Right lobe of liver (tissue), 6 donors: ENCODE measurements at regions not wholly inside any gene's neighbourhood (a gene's known extent, or its start where the extent isn't known, plus 50 kb on each side); places are given as distances from the start of the nearest gene placed in this dataset.

ENCODE experiments used
- ATAC-seq, 4 donors: fragments of 200-7000 bp; cut with Tn5 transposase; one replicate each; pipeline ENCODE4 v1.9.1; 2020; ENCODE audit warnings: mild to moderate bottlenecking in 4 of 4, moderate library complexity in 4 of 4
- DNase-seq, 3 donors: peaks; one replicate each; pipeline ENCODE4 v3.0.0-alpha.2; 2020
- H3K27ac ChIP-seq, 3 donors: fragments of 200-600 bp; one replicate each; pipeline ENCODE4 v1.8.0; 2022
- H3K27me3 ChIP-seq, 2 donors: fragments of 200-600 bp; one replicate each; pipeline ENCODE4 v1.8.0; 2022
- H3K36me3 ChIP-seq, 4 donors: fragments of 200-600 bp; sonication (generic) in 1 of 4; one replicate each; pipeline versions ENCODE4 v1.5.1 to v1.8.0; 2017 to 2022; ENCODE audit warnings: control low read depth in 1 of 4
- H3K4me1 ChIP-seq, 4 donors: fragments of 200-600 bp; sonication (generic) in 1 of 4; one replicate each; pipeline versions ENCODE4 v1.5.1 to v1.8.0; 2017 to 2022; ENCODE audit warnings: control low read depth in 1 of 4
- H3K4me3 ChIP-seq, 3 donors: fragments of 200-600 bp; one replicate each; pipeline ENCODE4 v1.8.0; 2022
- H3K9me3 ChIP-seq, 4 donors: fragments of 200-600 bp; sonication (generic) in 1 of 4; one replicate each; pipeline versions ENCODE4 v1.5.1 to v1.8.0; 2017 to 2022; ENCODE audit warnings: control low read depth in 1 of 4
- POLR2A ChIP-seq: fragments of 450-650 bp; IDR thresholded peaks from one replicate; pipeline ENCODE4 v1.6.1; 2017; ENCODE audit warnings: antibody characterized with exemption, mild to moderate bottlenecking
- WGBS: methylation state at CpG from one replicate; pipeline ENCODE4 v1.1.6; 2018; ENCODE audit warnings: low coverage, low lambda C conversion rate; ENCODE audit not compliant: insufficient coverage; ENCODE audit errors: missing lambda C conversion rate; 5-methylcytosine and 5-hydroxymethylcytosine counted together
- intact Hi-C, 2 donors: fragments of 100-400 bp; cut with DNase I; formaldehyde crosslinking; loops; one replicate each; pipeline versions ENCODE4 v1.11.2 to v1.14.1; 2022
- TF ChIP-seq, protein P1 (sequence below), 4 donors: fragments of 200-600 bp in 3 of 4; fragments of 450-650 bp in 1 of 4; IDR thresholded peaks; one replicate each; pipeline versions ENCODE4 v1.5.1 to v1.8.0; 2016 to 2022; ENCODE audit warnings: antibody characterized with exemption in 4 of 4, mild to moderate bottlenecking in 2 of 4
- donor health status: DM: no; HTN: yes; CAD: no.
- donor health status: DM: no; HTN: no; CAD: no.
- donor health status: DM: no; HTN: no; CAD: no.
- donor health status: DM: no; HTN: yes; CAD: no.
- donor health status: DM: no; HTN: yes; CAD: no.

DNA sequence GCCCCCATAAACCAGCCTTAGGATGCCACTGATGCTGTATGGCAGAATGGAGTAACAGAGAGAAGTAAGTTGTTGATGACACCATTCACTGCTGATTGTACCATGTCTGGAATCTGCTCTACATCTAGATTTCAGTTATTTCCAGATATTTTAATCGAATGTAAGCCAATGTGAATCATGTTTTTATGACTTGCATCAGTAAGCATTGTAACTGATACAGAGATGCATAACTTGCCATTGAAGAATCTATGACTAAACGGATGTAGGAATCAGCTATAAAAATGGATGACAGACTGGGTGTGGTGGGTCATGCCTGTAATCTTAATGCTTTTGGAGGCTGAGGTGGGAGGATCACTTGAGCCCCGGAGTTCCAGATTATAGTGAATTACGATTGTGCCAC is 161.0 kb upstream of the GATB start:
- WGBS, result 50% methylated on average over 4 of the region's 4 CpGs
- H3K4me3 ChIP-seq, result no peak overlapping the region
- TF ChIP-seq POLR2A, result no peak
- TF ChIP-seq, protein P1, sequence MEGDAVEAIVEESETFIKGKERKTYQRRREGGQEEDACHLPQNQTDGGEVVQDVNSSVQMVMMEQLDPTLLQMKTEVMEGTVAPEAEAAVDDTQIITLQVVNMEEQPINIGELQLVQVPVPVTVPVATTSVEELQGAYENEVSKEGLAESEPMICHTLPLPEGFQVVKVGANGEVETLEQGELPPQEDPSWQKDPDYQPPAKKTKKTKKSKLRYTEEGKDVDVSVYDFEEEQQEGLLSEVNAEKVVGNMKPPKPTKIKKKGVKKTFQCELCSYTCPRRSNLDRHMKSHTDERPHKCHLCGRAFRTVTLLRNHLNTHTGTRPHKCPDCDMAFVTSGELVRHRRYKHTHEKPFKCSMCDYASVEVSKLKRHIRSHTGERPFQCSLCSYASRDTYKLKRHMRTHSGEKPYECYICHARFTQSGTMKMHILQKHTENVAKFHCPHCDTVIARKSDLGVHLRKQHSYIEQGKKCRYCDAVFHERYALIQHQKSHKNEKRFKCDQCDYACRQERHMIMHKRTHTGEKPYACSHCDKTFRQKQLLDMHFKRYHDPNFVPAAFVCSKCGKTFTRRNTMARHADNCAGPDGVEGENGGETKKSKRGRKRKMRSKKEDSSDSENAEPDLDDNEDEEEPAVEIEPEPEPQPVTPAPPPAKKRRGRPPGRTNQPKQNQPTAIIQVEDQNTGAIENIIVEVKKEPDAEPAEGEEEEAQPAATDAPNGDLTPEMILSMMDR (IDR thresholded peaks at IDR 0.05), result no peak
- DNase-seq (no peak), ATAC-seq (no peak)
- no peaks in the 10 kb centered on the region for H3K4me1 ChIP-seq
- H3K9me3 ChIP-seq, result no peaks in the 10 kb centered on the region
- no peaks in the 10 kb centered on the region for H3K36me3 ChIP-seq
- no peak overlapping the region for H3K27ac ChIP-seq
- intact Hi-C loops, result no loop called here
- H3K27me3 ChIP-seq, result no peaks in the 10 kb centered on the region

DNA sequence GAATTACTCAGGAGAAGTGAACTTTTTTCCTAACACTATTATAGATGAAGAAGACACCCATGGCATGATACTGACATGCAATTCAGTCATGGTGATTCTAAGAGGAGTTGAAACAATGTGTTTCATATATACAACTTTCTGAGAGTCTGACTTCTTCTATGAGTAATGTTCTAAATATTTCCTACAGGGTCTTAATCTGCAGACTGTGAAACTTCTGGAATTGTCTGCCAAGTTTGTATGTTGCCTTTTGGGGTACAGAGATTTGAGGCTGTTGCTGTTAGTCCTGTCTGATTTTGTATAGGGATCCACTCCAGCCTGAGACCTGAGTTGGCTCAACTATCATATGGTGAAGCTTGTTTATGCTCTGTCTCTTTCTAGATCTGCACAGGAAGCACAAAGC is 160.6 kb upstream of the GATB start:
- Histone ChIP-seq H3K27ac (no peak overlapping the region), H3K9me3 (no peaks in the 10 kb centered on the region), H3K36me3 (no peaks in the 10 kb centered on the region), H3K27me3 (no peaks in the 10 kb centered on the region), H3K4me1 (no peaks in the 10 kb centered on the region), H3K4me3 (no peak overlapping the region)
- ATAC-seq (no peak), DNase-seq (no peak)
- TF ChIP-seq POLR2A, result no peak
- TF ChIP-seq, protein P1 (IDR thresholded peaks at IDR 0.05), result no peak
- intact Hi-C loops, result no loop called here

- ATAC-seq, result peak in 2 of 4 donors; percentile 25 to 52
- intact Hi-C loops, result no loop called here
- H3K9me3 ChIP-seq, result no peaks in the 10 kb centered on the region
- DNase-seq, result no peak
- no peak overlapping the region for H3K4me3 ChIP-seq
- no peaks in the 10 kb centered on the region for H3K36me3 ChIP-seq
- 60% methylated on average over 2 of the region's 2 CpGs for WGBS
- H3K27me3 ChIP-seq, result no peaks in the 10 kb centered on the region
- no peaks in the 10 kb centered on the region for H3K4me1 ChIP-seq
- H3K27ac ChIP-seq, result no peak overlapping the region
- TF ChIP-seq, protein P1 (IDR thresholded peaks at IDR 0.05), result no peak
- TF ChIP-seq POLR2A, result no peak
Measured at GRCh38 chr4:151917145-151917734, 156.4 kb upstream of the GATB start.

- Histone ChIP-seq H3K4me3 (no peak overlapping the region), H3K9me3 (no peaks in the 10 kb centered on the region), H3K27ac (no peak overlapping the region), H3K36me3 (no peaks in the 10 kb centered on the region), H3K27me3 (no peaks in the 10 kb centered on the region), H3K4me1 (no peaks in the 10 kb centered on the region)
- intact Hi-C loops, result no loop called here
- no peak for DNase-seq
- WGBS, result 35% methylated on average over 6 of the region's 6 CpGs
- no peak for TF ChIP-seq POLR2A
- TF ChIP-seq, protein P1 (IDR thresholded peaks at IDR 0.05), result no peak
- ATAC-seq, result no peak
Measured at GRCh38 chr4:151912632-151913031, 151.8 kb upstream of the GATB start.

DNA sequence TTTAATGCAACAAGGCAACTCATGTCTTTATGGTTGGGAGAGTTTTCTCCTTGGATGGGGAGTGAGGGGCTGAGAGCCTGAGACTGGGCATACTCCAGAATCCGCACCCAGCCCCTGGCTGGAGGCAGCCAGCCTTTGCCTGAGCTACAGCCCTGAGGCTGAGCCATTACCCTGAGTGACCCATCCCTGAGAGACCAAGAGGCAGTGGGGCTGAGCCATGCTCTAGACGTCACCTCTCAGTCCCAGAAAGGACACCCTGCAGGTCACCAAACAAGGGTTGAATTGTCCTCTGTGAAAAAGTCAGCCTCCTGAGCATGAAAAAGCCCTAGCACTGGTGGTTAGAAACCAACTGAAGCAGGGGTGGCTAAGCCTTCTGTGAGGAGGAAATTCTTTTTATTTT is 151.2 kb upstream of the GATB start:
- TF ChIP-seq, protein P1 (IDR thresholded peaks at IDR 0.05), result no peak
- TF ChIP-seq POLR2A, result no peak
- no peaks in the 10 kb centered on the region for H3K36me3 ChIP-seq
- intact Hi-C loops, result no loop called here
- H3K4me1 ChIP-seq, result no peaks in the 10 kb centered on the region
- no peaks in the 10 kb centered on the region for H3K27me3 ChIP-seq
- no peak overlapping the region for H3K27ac ChIP-seq
- 20% methylated on average over 1 of the region's 2 CpGs for WGBS
- ATAC-seq (no peak), DNase-seq (no peak)
- no peak overlapping the region for H3K4me3 ChIP-seq
- no peaks in the 10 kb centered on the region for H3K9me3 ChIP-seq
